LNCaP clone FGC (cell line): ENCODE measurements at regions not wholly inside any gene's neighbourhood (a gene's known extent, or its start where the extent isn't known, plus 50 kb on each side); places are given as distances from the start of the nearest gene placed in this dataset.

Experiments
- DNase-seq: peaks from one replicate; pipeline ENCODE4 v3.0.0-alpha.2; 2011; ENCODE audit warnings: low read depth
- H3K4me3 ChIP-seq: 2 replicates; pipeline ENCODE4 v1.5.1; 2011; ENCODE audit warnings: mild to moderate bottlenecking, low read depth, low read length, control low read depth
- CTCF ChIP-seq: IDR thresholded peaks from 2 replicates; pipeline ENCODE4 v1.5.1; 2012; ENCODE audit warnings: mild to moderate bottlenecking; ENCODE audit not compliant: control insufficient read depth, insufficient read depth; ENCODE audit errors: extremely low read depth

DNA sequence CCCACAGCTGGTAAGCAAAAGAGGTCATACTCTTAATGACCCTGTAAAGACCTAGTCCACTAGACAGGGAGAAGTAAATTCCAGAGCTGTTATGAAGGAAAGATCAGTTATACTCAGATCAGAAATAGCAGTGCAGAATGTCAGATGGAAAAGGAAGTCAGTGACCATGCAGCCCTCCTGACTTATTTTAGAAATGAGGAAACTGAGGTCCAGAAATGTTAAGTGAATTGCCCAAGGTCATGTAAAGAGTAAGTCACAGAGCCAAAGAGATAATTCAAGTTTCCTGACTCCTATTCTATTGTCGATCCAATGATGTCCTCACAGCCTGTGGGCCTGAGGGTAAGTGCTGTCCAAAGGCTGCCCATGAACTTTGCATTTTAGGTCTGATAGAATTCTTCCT is 214.9 kb upstream of the IL12B start:
- TF ChIP-seq CTCF = no peak
- no peak for DNase-seq

DNA sequence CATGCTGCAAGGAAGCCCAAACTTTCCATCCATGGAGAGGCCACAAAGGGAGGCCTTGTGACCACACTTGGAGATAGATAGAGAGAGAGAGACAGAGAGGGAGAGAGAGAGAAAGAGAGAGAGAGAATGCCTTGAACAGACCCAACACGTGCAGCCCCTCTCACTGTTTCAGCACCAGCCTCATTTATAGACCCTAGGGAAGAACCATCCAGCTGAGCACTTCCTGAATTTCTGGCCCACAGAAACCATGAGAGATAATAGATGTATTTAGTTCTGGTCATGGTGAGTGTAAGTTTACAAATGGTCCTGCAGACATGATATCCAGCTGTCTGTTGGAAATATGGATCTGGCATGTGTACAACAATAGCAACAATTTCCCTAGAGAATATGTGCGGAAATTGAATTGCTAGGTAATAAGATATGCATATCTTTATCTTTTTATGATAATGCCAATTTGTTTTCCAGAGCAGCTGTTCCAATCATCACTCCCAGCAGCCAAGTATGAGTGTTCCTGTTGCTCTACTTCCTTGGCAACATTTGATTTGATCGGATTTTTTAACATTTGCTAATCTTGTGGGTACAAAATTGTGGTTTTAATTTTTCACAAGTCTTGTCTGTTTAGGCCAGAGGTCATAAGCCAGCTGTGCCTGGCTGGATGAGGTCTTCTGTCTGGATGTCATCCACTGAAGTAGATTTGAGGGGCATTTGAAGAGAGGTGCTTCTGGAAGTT is 217.3 kb upstream of the IL12B start:
- H3K4me3 ChIP-seq = no peak overlapping the region
- no peak for TF ChIP-seq CTCF
- DNase-seq = no peak

More for the DNA sequence above, 214.9 kb upstream of the IL12B start:
- H3K4me3 ChIP-seq = no peak overlapping the region

- H3K4me3 ChIP-seq = no peak overlapping the region
- TF ChIP-seq CTCF = no peak
- DNase-seq = no peak
Measured at GRCh38 chr5:159548517-159548916, 218.2 kb upstream of the IL12B start.

DNA sequence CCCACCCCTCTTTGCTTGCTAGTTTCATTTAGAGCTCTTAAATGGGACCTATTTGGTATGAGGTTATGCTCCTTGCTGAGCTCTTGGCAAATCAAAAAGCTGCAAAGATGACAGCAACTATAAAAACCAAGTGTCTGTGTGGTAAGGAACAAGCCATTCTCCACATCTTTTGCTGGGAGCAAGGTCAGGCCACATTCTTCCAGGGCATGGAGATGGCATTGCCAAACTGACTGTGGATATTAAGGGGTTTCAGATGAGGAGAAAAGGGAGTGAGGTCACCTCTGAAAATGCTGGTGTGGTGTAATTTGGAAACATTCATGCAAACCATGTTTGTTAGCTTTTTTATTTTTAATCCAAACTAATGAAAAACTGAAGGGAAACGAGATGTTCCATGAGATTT is 218.8 kb upstream of the IL12B start:
- no peak overlapping the region for H3K4me3 ChIP-seq
- TF ChIP-seq CTCF = no peak
- no peak for DNase-seq

GRCh38 chr5:159550951-159551350 is 220.7 kb upstream of the IL12B start:
- TF ChIP-seq CTCF = no peak
- H3K4me3 ChIP-seq = no peak overlapping the region
- DNase-seq = no peak

- no peak for TF ChIP-seq CTCF
- DNase-seq = no peak
Measured at GRCh38 chr5:159552751-159553150, 222.5 kb upstream of the IL12B start.

GRCh38 chr5:159553792-159554191 is 223.5 kb upstream of the IL12B start:
- H3K4me3 ChIP-seq = no peak overlapping the region
- DNase-seq = no peak
- no peak for TF ChIP-seq CTCF

More at GRCh38 chr5:159552751-159553150, 222.5 kb upstream of the IL12B start:
- no peak overlapping the region for H3K4me3 ChIP-seq
